ENCODE measurements at regions not wholly inside any gene's neighbourhood (a gene's known extent, or its start where the extent isn't known, plus 50 kb on each side); places are given as distances from the start of the nearest gene placed in this dataset.

DNA sequence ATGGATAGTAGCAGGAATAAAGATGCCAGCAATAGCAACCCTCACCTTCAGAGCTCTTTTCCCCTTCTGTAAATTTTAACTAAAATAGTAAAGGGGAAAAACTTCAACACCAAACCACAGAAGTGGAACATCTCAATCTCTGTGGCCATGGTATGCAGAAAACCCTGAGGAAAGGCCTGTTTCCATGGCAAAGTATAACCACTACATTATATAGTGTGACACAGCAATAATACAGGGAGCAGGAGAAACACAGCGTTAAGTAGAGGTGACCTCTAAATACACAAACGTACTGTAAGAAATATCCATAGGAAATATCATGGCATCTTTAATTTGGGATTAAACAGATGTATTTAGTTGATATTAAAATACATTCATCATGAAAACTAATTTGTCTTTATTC lies 106.4 kb downstream of the SLC24A2 start:
- H3K4me3 ChIP-seq (ENCODE audit: low read depth, low read length), result no peak overlapping the region
- no peak for DNase-seq (ENCODE audit: low read depth)
- TF ChIP-seq, protein P1, sequence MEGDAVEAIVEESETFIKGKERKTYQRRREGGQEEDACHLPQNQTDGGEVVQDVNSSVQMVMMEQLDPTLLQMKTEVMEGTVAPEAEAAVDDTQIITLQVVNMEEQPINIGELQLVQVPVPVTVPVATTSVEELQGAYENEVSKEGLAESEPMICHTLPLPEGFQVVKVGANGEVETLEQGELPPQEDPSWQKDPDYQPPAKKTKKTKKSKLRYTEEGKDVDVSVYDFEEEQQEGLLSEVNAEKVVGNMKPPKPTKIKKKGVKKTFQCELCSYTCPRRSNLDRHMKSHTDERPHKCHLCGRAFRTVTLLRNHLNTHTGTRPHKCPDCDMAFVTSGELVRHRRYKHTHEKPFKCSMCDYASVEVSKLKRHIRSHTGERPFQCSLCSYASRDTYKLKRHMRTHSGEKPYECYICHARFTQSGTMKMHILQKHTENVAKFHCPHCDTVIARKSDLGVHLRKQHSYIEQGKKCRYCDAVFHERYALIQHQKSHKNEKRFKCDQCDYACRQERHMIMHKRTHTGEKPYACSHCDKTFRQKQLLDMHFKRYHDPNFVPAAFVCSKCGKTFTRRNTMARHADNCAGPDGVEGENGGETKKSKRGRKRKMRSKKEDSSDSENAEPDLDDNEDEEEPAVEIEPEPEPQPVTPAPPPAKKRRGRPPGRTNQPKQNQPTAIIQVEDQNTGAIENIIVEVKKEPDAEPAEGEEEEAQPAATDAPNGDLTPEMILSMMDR (IDR thresholded peaks at IDR 0.05; ENCODE audit: insufficient read depth, low read depth, low read length, missing control alignments), result no peak

DNA sequence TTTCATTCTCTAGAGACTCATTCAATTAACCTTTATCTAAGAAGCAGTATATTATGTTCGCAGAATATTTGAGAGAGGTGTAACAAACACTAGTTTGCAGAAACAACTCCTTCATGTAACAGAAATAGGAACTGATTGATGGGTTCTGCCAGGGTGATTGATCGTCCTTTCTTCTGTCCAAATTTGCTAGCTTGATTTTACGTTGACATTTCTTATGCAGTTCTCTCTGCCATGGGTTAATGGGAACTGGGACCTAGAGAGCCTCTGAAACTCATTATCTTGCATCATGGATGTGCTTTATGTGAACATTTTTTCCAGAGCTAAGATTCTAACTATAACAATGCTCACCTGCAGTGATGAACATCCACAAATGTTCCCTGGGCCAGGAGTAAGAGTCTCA lies 107.0 kb downstream of the SLC24A2 start:
- no peak overlapping the region for H3K4me3 ChIP-seq (ENCODE audit: low read depth, low read length)

DNA sequence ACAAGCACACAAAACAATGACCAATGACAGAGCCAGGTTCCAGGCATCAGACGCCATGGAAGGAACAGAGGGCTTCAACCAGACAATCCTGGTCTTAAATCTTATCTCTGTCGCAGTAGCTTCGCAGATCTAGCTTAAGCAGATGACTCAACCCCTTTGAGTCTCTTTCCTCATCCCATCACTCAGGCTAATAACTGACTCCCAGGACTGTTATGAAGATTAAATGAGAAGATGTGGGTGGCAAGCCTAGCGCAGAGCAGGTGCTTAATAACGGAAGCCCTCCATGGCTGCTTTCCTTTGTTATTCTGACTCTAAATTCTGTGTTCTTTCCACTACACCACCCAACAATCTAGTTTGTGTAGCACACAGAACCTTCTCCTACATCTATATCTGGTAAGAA lies 110.9 kb downstream of the SLC24A2 start:
- TF ChIP-seq, protein P1 (IDR thresholded peaks at IDR 0.05; ENCODE audit: insufficient read depth, low read depth, low read length, missing control alignments), result no peak
- DNase-seq (ENCODE audit: low read depth), result no peak
- H3K4me3 ChIP-seq (ENCODE audit: low read depth, low read length), result no peak overlapping the region

More for the DNA sequence above, 107.0 kb downstream of the SLC24A2 start:
- TF ChIP-seq, protein P1 (IDR thresholded peaks at IDR 0.05; ENCODE audit: insufficient read depth, low read depth, low read length, missing control alignments), result no peak
- DNase-seq (ENCODE audit: low read depth), result no peak

DNA sequence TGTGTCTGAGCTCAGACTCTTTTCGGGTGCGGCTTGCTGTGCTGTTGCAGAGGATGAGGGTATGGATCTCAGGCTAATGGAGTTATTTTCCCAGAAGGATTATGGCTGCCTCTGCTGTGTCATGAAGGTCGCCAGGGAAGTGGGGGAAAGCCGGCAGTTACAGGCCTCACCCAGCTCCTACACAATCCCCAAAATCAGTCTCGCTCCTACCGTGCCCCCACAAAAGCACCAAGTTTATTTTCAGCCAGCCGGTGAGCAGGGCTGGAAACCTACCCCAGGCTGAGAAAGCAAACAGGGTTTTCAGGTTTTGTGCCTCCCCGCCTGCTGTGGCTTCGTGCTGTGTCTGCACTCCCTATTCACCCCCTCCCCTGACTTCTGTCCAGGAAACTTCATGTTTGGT lies 113.3 kb downstream of the SLC24A2 start:
- TF ChIP-seq, protein P1 (IDR thresholded peaks at IDR 0.05; ENCODE audit: insufficient read depth, low read depth, low read length, missing control alignments), result no peak
- no peak for DNase-seq (ENCODE audit: low read depth)
- H3K4me3 ChIP-seq (ENCODE audit: low read depth, low read length), result no peak overlapping the region

DNA sequence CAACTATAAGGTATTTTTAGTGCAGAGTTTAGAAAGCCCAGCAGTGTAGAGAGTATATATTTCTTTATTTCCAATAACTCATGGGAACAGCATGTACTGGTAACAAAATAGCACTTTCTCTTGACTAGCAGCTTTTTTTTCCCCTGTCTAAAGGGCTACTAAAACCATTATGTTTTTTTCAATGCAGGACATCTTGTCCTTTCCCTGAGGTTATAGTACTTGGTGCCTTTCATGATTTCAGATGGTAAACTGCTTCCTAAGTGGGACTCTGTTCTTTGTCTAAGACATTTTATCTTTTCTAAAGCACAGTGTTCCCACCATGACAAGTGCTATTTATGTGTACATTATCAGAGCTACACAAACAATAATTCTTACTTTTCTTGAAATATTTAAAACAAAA lies 122.3 kb downstream of the SLC24A2 start:
- DNase-seq (ENCODE audit: low read depth), result no peak
- TF ChIP-seq, protein P1 (IDR thresholded peaks at IDR 0.05; ENCODE audit: insufficient read depth, low read depth, low read length, missing control alignments), result no peak

DNA sequence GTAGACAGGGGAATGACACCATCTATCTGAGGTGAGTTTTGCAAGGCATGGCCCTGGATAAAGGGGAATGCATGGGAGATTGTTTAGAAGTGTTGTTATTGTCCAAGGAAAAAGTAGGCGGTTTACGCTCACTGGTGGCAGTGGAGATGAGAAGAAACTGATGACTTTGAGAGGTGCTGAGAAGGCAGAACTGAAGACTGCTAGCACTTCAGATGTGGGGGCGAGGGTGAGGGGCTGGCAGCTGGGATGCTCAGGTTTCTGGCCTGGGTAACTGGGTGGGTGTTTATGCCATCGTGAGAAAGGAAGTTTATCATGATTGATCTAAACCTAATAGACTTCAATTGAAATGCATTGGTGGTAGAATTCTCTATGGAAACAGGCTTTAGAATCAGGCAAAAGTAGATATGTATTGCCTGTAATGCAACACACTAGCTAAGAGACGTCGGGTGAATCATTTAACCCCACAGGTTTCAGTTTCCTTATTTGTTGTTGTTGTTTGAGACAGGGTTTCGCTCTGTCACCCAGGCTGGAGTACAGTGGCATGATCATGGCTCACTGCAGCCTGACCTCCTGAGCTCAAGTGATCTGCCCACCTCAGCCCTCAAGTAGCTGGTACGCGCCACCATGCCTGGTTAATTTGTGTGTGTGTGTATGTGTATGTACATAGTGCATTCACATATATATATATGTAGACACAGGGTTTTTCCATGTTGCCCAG lies 123.5 kb downstream of the SLC24A2 start:
- TF ChIP-seq, protein P1 (IDR thresholded peaks at IDR 0.05; ENCODE audit: insufficient read depth, low read depth, low read length, missing control alignments), result no peak
- DNase-seq (ENCODE audit: low read depth), result peak; percentile 62
- H3K4me3 ChIP-seq (ENCODE audit: low read depth, low read length), result no peak overlapping the region

More for the DNA sequence above, 122.3 kb downstream of the SLC24A2 start:
- H3K4me3 ChIP-seq (ENCODE audit: low read depth, low read length), result no peak overlapping the region

DNA sequence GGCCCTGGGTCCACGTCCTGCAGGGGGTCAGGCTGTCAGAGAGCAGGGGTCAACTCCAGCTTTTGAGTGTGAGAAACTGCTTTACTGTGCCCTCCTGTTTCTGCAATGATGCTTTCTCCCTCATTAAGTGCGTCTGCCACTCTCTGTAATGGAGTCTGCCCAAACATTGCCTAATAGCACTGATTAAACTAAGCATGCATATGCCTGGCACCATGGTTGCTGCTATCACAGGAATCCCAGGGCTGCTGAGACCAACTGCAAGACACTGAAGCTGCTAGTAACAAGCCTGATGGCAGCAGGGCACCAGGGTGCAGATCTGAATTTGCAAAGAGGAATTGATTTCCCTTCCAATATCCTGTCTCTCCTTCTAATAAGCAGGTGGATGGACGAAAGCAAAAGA lies 125.3 kb downstream of the SLC24A2 start:
- DNase-seq (ENCODE audit: low read depth), result no peak
- TF ChIP-seq, protein P1 (IDR thresholded peaks at IDR 0.05; ENCODE audit: insufficient read depth, low read depth, low read length, missing control alignments), result no peak

More for the DNA sequence above, 125.3 kb downstream of the SLC24A2 start:
- H3K4me3 ChIP-seq (ENCODE audit: low read depth, low read length), result no peak overlapping the region

Data from GM12865 (cell line).